Neural cell (in vitro differentiated cells): ENCODE measurements at regions not wholly inside any gene's neighbourhood (a gene's known extent, or its start where the extent isn't known, plus 50 kb on each side); places are given as distances from the start of the nearest gene placed in this dataset.

Source experiments
- EP300 ChIP-seq: fragments of 450-650 bp; conservative IDR thresholded peaks from 2 replicates; pipeline ENCODE4 v1.6.1; 2014; ENCODE audit warnings: antibody characterized with exemption, mild to moderate bottlenecking, moderate library complexity; ENCODE audit not compliant: poor library complexity, severe bottlenecking
- TAF1 ChIP-seq: IDR thresholded peaks from 2 replicates; pipeline ENCODE4 v1.6.1; 2012; ENCODE audit warnings: low read depth

DNA sequence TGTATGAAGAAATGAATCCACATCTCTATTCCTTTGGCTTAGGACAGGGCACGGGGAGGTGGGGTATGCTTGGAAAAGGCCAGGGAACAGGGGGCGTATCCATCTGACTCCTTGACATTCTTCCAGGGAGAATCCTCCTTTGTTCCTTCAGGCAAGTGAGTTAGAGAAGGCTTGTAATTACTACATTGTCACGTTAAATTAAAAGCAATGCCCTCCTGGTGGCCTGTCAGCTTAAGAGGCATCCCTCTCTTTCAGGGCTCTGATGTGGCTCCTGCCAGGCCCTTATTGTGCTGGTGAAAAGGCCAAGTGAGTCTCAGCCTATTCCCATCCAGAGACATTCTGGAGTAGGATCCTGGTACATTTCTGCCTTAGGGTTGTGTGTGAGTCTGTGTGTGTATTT, 128.3 kb downstream of the FOXA2 start:
- no peak for TF ChIP-seq TAF1
- no peak for TF ChIP-seq EP300
